HG02852 (cell line): ENCODE measurements at regions not wholly inside any gene's neighbourhood (a gene's known extent, or its start where the extent isn't known, plus 50 kb on each side); places are given as distances from the start of the nearest gene placed in this dataset.

Source experiments
- ATAC-seq: cut with Tn5 transposase; IDR thresholded peaks from one replicate; pipeline ENCODE4 v1.9.1; 2021; ENCODE audit warnings: mild to moderate bottlenecking, moderate library complexity; ENCODE audit not compliant: unreplicated experiment

GRCh38 chr6:37104824-37105147 is 65.2 kb upstream of the PIM1 start:
- ATAC-seq, result no peak

DNA sequence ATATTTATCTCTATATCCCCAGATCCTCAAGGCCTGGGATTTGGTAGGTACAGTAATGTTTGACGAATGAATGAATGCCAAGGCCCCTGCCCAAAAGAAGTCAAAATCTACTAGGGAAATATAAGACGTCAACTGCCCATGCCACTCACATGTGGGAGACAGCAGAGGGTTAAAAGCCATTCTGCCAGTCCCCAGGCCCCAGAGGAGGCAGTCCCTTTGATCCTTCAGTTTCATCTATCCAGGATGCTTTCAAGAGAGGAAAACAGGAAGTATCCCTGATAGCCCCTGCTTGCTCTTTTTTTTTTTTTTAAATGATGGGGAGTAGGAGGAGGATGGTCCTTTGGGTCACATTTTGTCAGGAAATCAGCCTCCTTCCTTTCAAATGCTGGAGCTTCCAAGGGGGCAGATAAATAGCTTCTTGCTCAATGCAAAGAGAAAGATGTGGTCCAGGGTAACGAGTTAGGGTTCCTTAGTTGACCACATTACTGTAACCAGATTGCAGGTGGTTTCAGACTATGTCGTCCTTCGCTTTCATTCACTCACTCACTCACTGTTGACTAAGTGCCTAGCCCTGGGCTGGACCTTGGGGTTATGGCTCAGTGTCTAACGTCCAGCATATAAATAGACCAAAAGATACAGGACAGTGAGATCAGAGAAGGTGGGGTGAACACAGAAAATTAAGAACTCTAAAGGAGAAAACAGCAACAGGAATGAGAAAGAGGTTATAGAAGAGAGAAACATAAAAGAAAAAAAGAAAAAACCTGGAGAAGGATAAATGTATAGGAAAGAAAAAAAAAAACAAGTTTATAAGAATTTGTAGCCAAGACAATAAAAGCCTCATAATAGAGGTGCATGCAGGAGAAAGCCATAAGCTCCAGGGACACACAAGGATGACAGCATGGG is 64.6 kb upstream of the PIM1 start:
- no peak for ATAC-seq

DNA sequence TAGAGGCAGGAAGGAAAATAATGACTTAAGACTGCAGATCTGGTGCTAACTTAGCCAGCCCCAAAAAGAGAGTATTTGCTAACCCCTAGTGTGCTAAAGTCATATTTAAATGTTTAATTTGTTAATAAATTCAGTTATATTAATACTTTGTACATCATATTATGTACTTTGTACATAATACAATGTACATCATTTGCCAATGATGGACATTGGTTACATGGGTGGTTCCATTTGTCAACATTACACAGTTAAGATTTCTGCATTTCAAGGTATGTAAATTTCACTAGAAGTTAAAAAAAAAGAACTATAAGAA is 63.9 kb upstream of the PIM1 start:
- ATAC-seq, result no peak

DNA sequence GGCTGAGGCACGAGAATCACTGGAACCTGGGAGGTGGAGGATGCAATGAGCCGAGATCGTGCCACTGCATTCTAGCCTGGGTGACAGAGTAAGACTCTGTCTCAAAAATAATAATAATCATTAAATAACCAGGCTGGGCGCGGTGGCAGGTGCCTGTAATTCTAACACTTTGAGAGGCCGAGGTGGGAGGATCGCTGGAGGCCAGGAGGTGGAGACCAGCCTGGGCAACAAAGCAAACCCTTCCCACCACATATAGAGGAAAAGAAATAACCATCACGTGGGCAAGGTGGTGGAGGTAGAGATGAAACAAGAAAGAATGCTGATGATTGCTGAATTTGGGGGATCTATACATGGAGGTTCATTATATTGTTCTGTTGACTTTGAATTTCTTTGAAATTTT is 63.4 kb upstream of the PIM1 start:
- ATAC-seq, result no peak

GRCh38 chr6:37106982-37107491 is 62.9 kb upstream of the PIM1 start:
- ATAC-seq, result no peak

GRCh38 chr6:37109714-37110499 is 60.0 kb upstream of the PIM1 start:
- ATAC-seq, result no peak

DNA sequence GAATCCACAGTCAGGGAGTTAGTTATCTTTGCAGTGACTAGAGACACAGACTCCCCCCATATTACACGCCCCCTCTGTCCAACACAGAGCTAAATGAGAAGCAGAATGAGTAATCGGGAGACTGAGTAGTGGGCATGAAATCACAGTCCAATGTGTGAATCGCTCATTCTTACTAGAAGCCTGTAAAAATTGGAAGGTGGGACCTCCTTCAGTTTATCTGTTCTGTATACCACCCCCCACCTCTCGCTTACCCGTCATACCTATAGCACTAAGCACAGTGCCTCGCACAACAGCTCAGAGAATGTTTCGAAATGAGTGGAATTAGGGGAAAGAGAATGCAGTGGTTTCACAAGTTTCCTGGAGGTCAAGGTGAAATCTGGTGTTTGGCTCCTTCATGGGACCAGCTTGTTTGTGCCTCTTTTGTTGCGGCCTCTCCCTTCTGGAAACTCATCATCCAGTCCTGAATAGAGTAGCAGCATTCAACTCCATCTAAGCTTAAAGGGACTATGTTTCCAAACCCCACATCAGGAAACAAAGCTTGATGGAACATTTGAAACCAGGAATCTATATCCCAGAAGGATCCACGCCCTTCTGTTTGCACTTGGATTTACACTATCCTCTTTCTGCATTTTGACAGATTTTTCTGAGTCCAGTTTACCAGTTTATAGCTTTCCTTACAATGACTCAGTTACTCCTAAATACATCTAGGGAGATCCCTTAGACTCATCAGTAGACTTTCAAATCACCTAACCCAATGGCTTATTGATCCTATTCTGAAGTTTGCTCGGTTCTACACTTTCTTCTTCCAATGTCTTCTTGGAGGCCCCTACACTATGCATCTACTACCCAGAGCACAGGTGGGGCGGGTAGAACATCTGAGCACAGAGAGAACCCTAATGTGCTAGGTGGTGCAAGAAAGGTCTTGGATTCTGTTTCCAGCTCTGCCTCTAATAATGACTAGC is 59.2 kb upstream of the PIM1 start:
- ATAC-seq, result no peak

- ATAC-seq, result no peak
Observed at GRCh38 chr6:37113976-37114375, 56.0 kb upstream of the PIM1 start.

DNA sequence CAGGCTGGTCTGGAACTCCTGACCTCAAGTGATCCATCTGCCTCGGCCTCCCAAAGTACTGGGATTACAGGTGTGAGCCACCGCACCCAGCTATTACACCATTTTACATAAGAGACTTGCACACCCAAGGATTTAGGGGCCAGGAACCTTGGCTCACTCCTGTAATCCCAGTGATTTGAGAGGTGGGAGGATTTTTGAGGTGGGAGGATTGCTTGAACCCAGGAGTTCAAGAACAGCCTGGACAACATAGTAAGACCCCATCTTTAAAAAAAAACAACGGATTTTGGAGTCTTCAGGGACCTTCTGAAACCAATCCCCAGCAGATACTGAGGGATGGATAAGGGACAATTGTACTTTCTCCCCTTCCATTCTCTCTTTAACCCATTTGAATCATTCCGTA is 55.3 kb upstream of the PIM1 start:
- no peak for ATAC-seq

- ATAC-seq, result no peak
Observed at GRCh38 chr6:37115236-37115895, 54.6 kb upstream of the PIM1 start.

DNA sequence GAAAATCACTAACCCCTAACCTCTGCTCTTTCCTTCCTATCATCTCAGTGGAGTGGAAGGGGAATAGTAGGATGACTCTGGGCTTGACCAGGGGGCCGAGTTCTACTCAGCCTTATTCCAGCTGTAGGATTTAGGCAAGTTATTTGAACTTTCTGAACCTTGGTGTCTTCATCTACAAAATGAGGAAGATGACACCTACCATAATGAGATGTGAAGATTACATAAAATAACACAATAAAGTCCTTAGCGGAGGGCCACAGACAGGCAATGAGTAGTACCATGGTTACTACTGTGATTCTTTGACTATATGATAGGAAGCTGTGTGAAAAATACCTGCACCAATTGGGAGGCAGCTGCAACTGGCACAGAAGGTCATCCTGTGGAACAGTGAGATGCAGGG is 53.6 kb upstream of the PIM1 start:
- ATAC-seq, result no peak

- no peak for ATAC-seq
Observed at GRCh38 chr6:37119387-37119886, 50.5 kb upstream of the PIM1 start.
